Upper lobe of left lung (tissue), 6 donors: ENCODE measurements at regions not wholly inside any gene's neighbourhood (a gene's known extent, or its start where the extent isn't known, plus 50 kb on each side); places are given as distances from the start of the nearest gene placed in this dataset.

Source experiments
- ATAC-seq, 2 donors: fragments of 200-7000 bp; cut with Tn5 transposase; one replicate each; pipeline ENCODE4 v1.9.1; 2022; ENCODE audit warnings: mild to moderate bottlenecking in 2 of 2, moderate library complexity in 2 of 2; ENCODE audit not compliant: low FRiP score in 2 of 2
- DNase-seq, 2 donors: peaks; one replicate each; pipeline ENCODE4 v3.0.0-alpha.2; 2019 to 2020
- H3K27ac ChIP-seq, 4 donors: fragments of 200-600 bp; sonication (generic); one replicate each; pipeline ENCODE4 v1.5.1; 2016 to 2019
- H3K27me3 ChIP-seq, 4 donors: fragments of 200-600 bp; sonication (generic); one replicate each; pipeline ENCODE4 v1.5.1; 2017 to 2019
- H3K36me3 ChIP-seq, 4 donors: fragments of 200-600 bp; sonication (generic); one replicate each; pipeline ENCODE4 v1.5.1; 2016 to 2019
- H3K4me1 ChIP-seq, 4 donors: fragments of 200-600 bp; sonication (generic); one replicate each; pipeline ENCODE4 v1.5.1; 2018 to 2019
- H3K4me3 ChIP-seq, 4 donors: fragments of 200-600 bp; sonication (generic); one replicate each; pipeline ENCODE4 v1.5.1; 2017 to 2019; ENCODE audit warnings: mild to moderate bottlenecking in 2 of 4, moderate library complexity in 1 of 4
- H3K9me3 ChIP-seq, 4 donors: fragments of 200-600 bp; sonication (generic); one replicate each; pipeline ENCODE4 v1.5.1; 2018 to 2019
- EP300 ChIP-seq, 4 donors: sonication (generic); formaldehyde crosslinking; IDR thresholded peaks; one replicate each; pipeline ENCODE4 v1.5.1; 2017; ENCODE audit warnings: antibody characterized with exemption in 4 of 4, control low read depth in 2 of 4
- POLR2A ChIP-seq, 4 donors: fragments of 450-650 bp; IDR thresholded peaks; one replicate each; pipeline ENCODE4 v1.5.1; 2016 to 2017; ENCODE audit warnings: antibody characterized with exemption in 4 of 4, mild to moderate bottlenecking in 2 of 4
- POLR2AphosphoS5 ChIP-seq, 2 donors: sonication (generic); formaldehyde crosslinking; IDR thresholded peaks; one replicate each; pipeline ENCODE4 v1.5.1; 2017; ENCODE audit warnings: antibody characterized with exemption in 2 of 2
- WGBS, 2 donors: methylation state at CpG; one replicate each; pipeline ENCODE4 v1.1.5; 2017 to 2018; 5-methylcytosine and 5-hydroxymethylcytosine counted together
- TF ChIP-seq, protein P1 (sequence below), 6 experiments: fragments of 450-650 bp in 4 of 6; fragments of 200-600 bp in 2 of 6; sonication (generic) in 2 of 6; IDR thresholded peaks; one replicate each; pipeline ENCODE4 v1.5.1; 2016 to 2019; ENCODE audit warnings: antibody characterized with exemption in 6 of 6
- donor health status: DM: no; HTN: no; CAD: no; lungs with moderate emphysema.
- donor health status: DM: no; HTN: yes; CAD: no; lungs with severe emphysema.

DNA sequence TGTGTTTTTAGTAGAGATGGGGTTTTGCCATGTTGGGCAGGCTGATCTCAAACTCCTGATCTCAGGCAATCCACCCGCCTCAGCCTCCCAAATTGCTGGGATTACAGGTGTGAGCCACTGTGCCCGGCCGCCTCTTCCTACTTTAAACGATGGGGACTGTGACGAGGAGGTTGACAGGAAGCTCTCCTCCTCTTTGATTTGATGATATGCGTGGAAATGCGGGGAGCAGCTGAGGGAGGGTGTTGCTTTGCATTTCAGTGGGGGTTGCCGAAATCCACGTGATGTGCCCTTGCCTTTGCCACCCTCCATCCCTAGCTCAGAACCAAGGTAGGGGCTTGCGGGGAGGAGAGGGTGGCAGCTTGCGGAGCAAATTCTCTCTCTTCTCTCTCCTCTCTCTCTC lies 189.6 kb downstream of the AACS start:
- Histone ChIP-seq H3K4me1 (no peaks in the 10 kb centered on the region), H3K9me3 (peaks cover 0 to 4% (median 0%) of the 10 kb centered on the region in 4 donors), H3K27ac (no peak overlapping the region), H3K4me3 (no peak overlapping the region), H3K27me3 (no peaks in the 10 kb centered on the region), H3K36me3 (no peaks in the 10 kb centered on the region)
- no peak for TF ChIP-seq POLR2AphosphoS5 (IDR thresholded peaks at IDR 0.05)
- TF ChIP-seq EP300 (IDR thresholded peaks at IDR 0.05) = no peak
- TF ChIP-seq, protein P1, sequence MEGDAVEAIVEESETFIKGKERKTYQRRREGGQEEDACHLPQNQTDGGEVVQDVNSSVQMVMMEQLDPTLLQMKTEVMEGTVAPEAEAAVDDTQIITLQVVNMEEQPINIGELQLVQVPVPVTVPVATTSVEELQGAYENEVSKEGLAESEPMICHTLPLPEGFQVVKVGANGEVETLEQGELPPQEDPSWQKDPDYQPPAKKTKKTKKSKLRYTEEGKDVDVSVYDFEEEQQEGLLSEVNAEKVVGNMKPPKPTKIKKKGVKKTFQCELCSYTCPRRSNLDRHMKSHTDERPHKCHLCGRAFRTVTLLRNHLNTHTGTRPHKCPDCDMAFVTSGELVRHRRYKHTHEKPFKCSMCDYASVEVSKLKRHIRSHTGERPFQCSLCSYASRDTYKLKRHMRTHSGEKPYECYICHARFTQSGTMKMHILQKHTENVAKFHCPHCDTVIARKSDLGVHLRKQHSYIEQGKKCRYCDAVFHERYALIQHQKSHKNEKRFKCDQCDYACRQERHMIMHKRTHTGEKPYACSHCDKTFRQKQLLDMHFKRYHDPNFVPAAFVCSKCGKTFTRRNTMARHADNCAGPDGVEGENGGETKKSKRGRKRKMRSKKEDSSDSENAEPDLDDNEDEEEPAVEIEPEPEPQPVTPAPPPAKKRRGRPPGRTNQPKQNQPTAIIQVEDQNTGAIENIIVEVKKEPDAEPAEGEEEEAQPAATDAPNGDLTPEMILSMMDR (IDR thresholded peaks at IDR 0.05) = no peak
- no peak for TF ChIP-seq POLR2A (IDR thresholded peaks at IDR 0.05)
- DNase-seq (no peak), ATAC-seq (no peak)
- WGBS, 2 donors = 73 to 85% methylated on average over 7 to 11 of the region's 11 CpGs

DNA sequence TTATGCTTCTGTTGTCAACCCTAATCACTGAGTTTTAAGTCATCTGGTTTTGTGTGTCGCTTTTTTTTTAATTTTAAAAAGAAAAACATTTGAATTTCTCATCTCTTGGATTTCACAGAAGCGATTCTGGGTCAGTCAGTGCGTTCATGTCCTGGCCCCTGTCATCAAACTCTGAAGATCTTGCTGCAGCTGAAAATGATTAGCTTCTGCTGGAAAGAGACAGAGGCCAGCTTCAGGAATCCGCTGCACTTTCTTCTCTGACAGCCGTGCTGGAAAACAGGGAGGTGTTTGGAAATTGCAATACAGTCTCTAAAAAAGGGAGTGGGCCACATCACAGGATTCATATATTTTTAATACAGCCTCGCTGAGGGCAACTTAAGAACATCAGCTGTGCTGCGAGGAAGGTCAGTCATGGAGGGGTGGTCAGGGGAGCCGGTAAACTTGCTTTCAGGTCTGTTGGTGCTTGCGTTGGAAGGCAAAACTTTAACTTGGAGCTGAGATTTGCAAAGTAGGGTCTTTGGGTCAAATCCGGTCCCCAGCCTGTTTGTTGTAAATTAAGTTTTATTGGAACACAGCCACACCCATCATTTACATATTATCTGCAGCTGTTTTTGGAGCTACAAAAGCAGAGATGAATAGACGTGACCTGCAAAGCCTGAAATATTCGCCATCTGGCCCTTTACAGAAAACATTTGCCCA lies 190.8 kb downstream of the AACS start:
- no peak for ATAC-seq
- no peak for DNase-seq
- Histone ChIP-seq H3K36me3 (no peaks in the 10 kb centered on the region), H3K9me3 (peaks cover 0 to 4% (median 0%) of the 10 kb centered on the region in 4 donors), H3K4me3 (no peak overlapping the region), H3K4me1 (no peaks in the 10 kb centered on the region), H3K27ac (no peak overlapping the region), H3K27me3 (no peaks in the 10 kb centered on the region)
- 67 to 71% methylated on average over 12 of the region's 12 CpGs for WGBS, 2 donors
- TF ChIP-seq, protein P1 (IDR thresholded peaks at IDR 0.05) = no peak
- TF ChIP-seq EP300 (IDR thresholded peaks at IDR 0.05) = no peak
- no peak for TF ChIP-seq POLR2AphosphoS5 (IDR thresholded peaks at IDR 0.05)
- TF ChIP-seq POLR2A (IDR thresholded peaks at IDR 0.05) = no peak

DNA sequence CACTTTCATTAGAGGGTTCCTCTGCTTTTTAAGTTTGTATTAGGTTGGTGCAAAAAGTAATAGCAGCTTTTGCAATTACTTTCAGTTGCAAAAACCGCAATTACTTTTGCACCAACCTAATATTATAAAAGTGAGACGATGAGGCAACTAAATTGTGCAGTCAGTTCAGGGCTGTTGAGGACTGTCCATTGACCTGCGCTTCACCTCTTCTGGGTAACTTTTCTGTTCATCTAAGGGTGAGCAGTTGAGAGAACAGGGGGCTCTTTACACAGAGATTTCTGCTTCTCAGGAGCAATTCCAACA lies 191.3 kb downstream of the AACS start:
- TF ChIP-seq EP300 (IDR thresholded peaks at IDR 0.05) (no peak), POLR2AphosphoS5 (IDR thresholded peaks at IDR 0.05) (no peak), POLR2A (IDR thresholded peaks at IDR 0.05) (no peak)
- TF ChIP-seq, protein P1 (IDR thresholded peaks at IDR 0.05) = no peak
- no peak for DNase-seq
- H3K36me3 ChIP-seq = no peaks in the 10 kb centered on the region
- 80 to 83% methylated on average over 3 of the region's 3 CpGs for whole genome bisulfite sequencing, 2 donors
- H3K27ac ChIP-seq = no peak overlapping the region
- peaks cover 0 to 4% (median 0%) of the 10 kb centered on the region in 4 donors for H3K9me3 ChIP-seq
- H3K4me3 ChIP-seq = no peak overlapping the region
- no peak for ATAC-seq
- no peaks in the 10 kb centered on the region for H3K4me1 ChIP-seq
- no peaks in the 10 kb centered on the region for H3K27me3 ChIP-seq

DNA sequence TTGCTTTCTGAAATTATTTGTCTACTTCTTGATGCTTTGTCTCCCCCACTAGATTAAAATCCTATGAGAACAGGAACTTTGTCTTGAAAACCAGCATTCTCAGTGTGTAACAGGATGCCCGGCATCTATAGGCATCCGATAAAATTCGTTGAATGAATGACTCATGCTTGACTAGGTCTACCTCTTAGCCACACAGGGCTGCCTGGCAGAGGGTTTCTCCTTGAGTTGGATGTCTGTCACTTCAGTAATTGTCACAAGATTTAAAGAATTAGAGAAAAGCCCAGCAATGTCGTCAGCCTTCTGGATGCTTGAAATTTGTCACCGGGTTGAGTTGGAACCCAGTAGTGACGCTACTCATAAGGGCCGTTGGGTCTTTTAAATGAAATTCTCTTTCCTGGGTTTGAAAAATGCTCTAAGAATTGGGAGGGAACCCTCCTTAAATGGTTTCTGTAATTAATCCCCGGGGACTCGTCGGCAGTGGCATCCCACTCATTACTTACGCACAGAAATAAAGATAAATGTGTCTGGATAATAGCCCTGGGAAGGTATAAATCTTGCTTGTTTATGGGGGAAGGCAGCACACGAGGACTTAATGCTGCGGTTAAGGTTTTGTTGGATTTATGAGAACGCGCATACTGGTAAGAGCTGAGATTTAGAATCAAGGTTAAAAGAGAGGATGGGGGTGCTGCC lies 194.1 kb downstream of the AACS start:
- Histone ChIP-seq H3K27me3 (no peaks in the 10 kb centered on the region), H3K36me3 (no peaks in the 10 kb centered on the region), H3K27ac (no peak overlapping the region), H3K9me3 (peaks cover 0 to 4% (median 0%) of the 10 kb centered on the region in 4 donors), H3K4me1 (no peaks in the 10 kb centered on the region), H3K4me3 (no peak overlapping the region)
- no peak for DNase-seq
- WGBS, 2 donors = 84 to 88% methylated on average over 15 of the region's 15 CpGs
- no peak for ATAC-seq
- TF ChIP-seq, protein P1 (IDR thresholded peaks at IDR 0.05) = no peak
- no peak for TF ChIP-seq EP300 (IDR thresholded peaks at IDR 0.05)
- TF ChIP-seq POLR2AphosphoS5 (IDR thresholded peaks at IDR 0.05) = no peak

DNA sequence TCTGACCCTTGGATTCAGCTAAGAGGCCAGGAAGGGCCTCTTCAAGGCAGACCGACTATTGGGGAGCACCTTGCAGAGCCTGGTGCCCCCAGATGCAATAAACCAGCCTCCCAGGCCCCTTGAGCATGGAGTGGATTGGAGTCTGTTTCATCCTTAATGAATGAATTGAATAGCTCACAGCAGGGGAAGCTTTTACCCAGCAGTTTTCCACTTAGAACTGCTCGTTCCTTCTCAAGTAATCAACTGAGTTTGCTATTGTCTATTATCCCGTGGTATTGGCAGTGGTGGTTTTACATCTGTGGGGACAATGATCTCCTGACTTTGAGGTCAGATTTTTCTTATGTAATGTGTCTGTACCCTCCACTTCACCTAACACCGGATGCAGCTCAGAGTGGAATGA lies 197.6 kb downstream of the AACS start:
- Histone ChIP-seq H3K27me3 (no peaks in the 10 kb centered on the region), H3K9me3 (peaks cover 0 to 2% (median 0%) of the 10 kb centered on the region in 4 donors), H3K4me1 (no peaks in the 10 kb centered on the region), H3K27ac (no peak overlapping the region), H3K36me3 (no peaks in the 10 kb centered on the region), H3K4me3 (no peak overlapping the region)
- 62 to 74% methylated on average over 4 of the region's 4 CpGs for WGBS, 2 donors
- no peak for DNase-seq
- no peak for TF ChIP-seq POLR2AphosphoS5 (IDR thresholded peaks at IDR 0.05)
- TF ChIP-seq, protein P1 (IDR thresholded peaks at IDR 0.05) = no peak
- no peak for TF ChIP-seq POLR2A (IDR thresholded peaks at IDR 0.05)
- no peak for TF ChIP-seq EP300 (IDR thresholded peaks at IDR 0.05)
- ATAC-seq = no peak
